Gastrocnemius medialis (tissue), 4 donors: ENCODE measurements at regions not wholly inside any gene's neighbourhood (a gene's known extent, or its start where the extent isn't known, plus 50 kb on each side); places are given as distances from the start of the nearest gene placed in this dataset.

Source experiments
- POLR2A ChIP-seq, 2 donors: fragments of 450-650 bp; IDR thresholded peaks; one replicate each; pipeline ENCODE4 v1.6.1; 2017; ENCODE audit warnings: antibody characterized with exemption in 2 of 2, mild to moderate bottlenecking in 2 of 2, moderate library complexity in 2 of 2
- TF ChIP-seq, protein P1 (sequence below), 5 experiments: fragments of 450-650 bp in 3 of 5; fragments of 200-600 bp in 2 of 5; sonication (generic) in 2 of 5; IDR thresholded peaks in 4 of 5; conservative IDR thresholded peaks in 1 of 5; 1 replicate in 4 of 5; 2 replicates in 1 of 5; pipeline ENCODE4 v1.5.1; 2016 to 2019; ENCODE audit warnings: antibody characterized with exemption in 5 of 5, mild to moderate bottlenecking in 3 of 5, moderate library complexity in 3 of 5

DNA sequence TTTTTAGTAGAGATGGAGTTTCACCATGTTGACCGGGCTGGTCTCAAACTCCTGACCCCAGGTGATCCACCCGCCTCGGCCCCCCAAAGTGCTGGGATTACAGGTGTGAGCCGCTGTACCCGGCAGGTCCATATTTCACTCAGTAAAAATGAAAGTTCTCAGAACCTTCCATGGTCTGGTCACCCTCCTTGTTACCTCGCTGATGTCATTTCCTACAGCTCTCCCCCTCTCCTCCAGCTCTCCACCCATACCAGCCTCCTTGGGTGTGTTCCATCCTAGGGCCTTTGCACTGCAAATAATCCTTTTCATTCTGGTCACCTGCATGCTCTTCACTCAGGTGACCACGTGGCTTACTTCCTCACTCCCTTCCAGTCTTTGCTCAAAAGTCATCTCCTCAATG lies 78.2 kb upstream of the TNFSF11 start:
- TF ChIP-seq, protein P1, sequence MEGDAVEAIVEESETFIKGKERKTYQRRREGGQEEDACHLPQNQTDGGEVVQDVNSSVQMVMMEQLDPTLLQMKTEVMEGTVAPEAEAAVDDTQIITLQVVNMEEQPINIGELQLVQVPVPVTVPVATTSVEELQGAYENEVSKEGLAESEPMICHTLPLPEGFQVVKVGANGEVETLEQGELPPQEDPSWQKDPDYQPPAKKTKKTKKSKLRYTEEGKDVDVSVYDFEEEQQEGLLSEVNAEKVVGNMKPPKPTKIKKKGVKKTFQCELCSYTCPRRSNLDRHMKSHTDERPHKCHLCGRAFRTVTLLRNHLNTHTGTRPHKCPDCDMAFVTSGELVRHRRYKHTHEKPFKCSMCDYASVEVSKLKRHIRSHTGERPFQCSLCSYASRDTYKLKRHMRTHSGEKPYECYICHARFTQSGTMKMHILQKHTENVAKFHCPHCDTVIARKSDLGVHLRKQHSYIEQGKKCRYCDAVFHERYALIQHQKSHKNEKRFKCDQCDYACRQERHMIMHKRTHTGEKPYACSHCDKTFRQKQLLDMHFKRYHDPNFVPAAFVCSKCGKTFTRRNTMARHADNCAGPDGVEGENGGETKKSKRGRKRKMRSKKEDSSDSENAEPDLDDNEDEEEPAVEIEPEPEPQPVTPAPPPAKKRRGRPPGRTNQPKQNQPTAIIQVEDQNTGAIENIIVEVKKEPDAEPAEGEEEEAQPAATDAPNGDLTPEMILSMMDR (IDR thresholded peaks at IDR 0.05 in 4 of 5, conservative IDR thresholded peaks at IDR 0.05 in 1 of 5): no peak
- no peak for TF ChIP-seq POLR2A (IDR thresholded peaks at IDR 0.05)
